IMR-90 (cell line): ENCODE measurements at regions not wholly inside any gene's neighbourhood (a gene's known extent, or its start where the extent isn't known, plus 50 kb on each side); places are given as distances from the start of the nearest gene placed in this dataset.

ENCODE experiments used
- ATAC-seq: fragments of 200-7000 bp; cut with Tn5 transposase; 2 replicates; pipeline ENCODE4 v1.9.1; 2020; ENCODE audit warnings: low read depth, mild to moderate bottlenecking, moderate library complexity
- BruUV-seq: library from RNA; stranded (reverse); fragments of 400-500 nt; replicated peaks from 2 replicates; lab custom pipeline; 2021; lab: Mats Ljungman, UMichigan
- CTCF ChIA-PET: fragments of 300-600 bp; formaldehyde crosslinking; extraction: SDS; loops from one replicate; lab custom pipeline; 2021; ENCODE audit warnings: antibody characterized with exemption; lab: Yijun Ruan, JAX
- POLR2A ChIA-PET: fragments of 300-600 bp; sonication (Branson Sonifier 250); formaldehyde crosslinking; loops from one replicate; lab custom pipeline; 2022; ENCODE audit warnings: antibody characterized with exemption; ENCODE audit not compliant: unreplicated experiment; lab: Charles Lee
- DNase-seq: peaks from one replicate; pipeline ENCODE4 v3.0.0; 2013
- H2AFZ ChIP-seq: replicated peaks from 2 replicates; pipeline ENCODE3; 2013; ENCODE audit warnings: low read length, mild to moderate bottlenecking; ENCODE audit not compliant: poor library complexity
- H2AK5ac ChIP-seq: 2 replicates; pipeline ENCODE4 v1.6.1; 2013; ENCODE audit warnings: low read depth, low read length, inconsistent platforms
- H2AK9ac ChIP-seq: replicated peaks from 2 replicates; pipeline ENCODE3; 2013; ENCODE audit warnings: mild to moderate bottlenecking, low read depth, low read length, moderate library complexity; ENCODE audit not compliant: poor library complexity
- H2BK120ac ChIP-seq: 2 replicates; pipeline ENCODE4 v1.6.1; 2013; ENCODE audit warnings: low read depth, low read length, inconsistent platforms
- H2BK15ac ChIP-seq: 3 replicates; pipeline ENCODE4 v1.6.1; 2013; ENCODE audit warnings: low read depth, low read length, inconsistent platforms
- H2BK20ac ChIP-seq: 2 replicates; pipeline ENCODE4 v1.6.1; 2013; ENCODE audit warnings: low read depth, mild to moderate bottlenecking, inconsistent platforms, low read length, moderate library complexity
- H2BK5ac ChIP-seq: 2 replicates; pipeline ENCODE4 v1.6.1; 2013; ENCODE audit warnings: mild to moderate bottlenecking, low read depth, low read length, inconsistent platforms; ENCODE audit not compliant: poor library complexity, severe bottlenecking
- H3K14ac ChIP-seq: replicated peaks from 2 replicates; pipeline ENCODE4 v1.6.1; 2013; ENCODE audit warnings: low read depth, low read length, inconsistent platforms
- H3K18ac ChIP-seq: 2 replicates; pipeline ENCODE4 v1.6.1; 2013; ENCODE audit warnings: low read depth, low read length, control low read depth
- H3K23ac ChIP-seq: 2 replicates; pipeline ENCODE4 v1.6.1; 2013; ENCODE audit warnings: low read depth, low read length, inconsistent platforms
- H3K27ac ChIP-seq: 2 replicates; pipeline ENCODE4 v1.5.1; 2013; ENCODE audit warnings: mild to moderate bottlenecking, control low read depth, low read length; ENCODE audit not compliant: insufficient read depth
- H3K27me3 ChIP-seq: 2 replicates; pipeline ENCODE4 v1.6.1; 2013; ENCODE audit warnings: low read length; ENCODE audit not compliant: control insufficient read depth, insufficient read depth
- H3K36me3 ChIP-seq: 2 replicates; pipeline ENCODE4 v1.6.1; 2013; ENCODE audit warnings: low read length, mixed read lengths; ENCODE audit not compliant: control insufficient read depth, insufficient read depth
- H3K4ac ChIP-seq: 2 replicates; pipeline ENCODE4 v1.6.1; 2013; ENCODE audit warnings: low read depth, low read length, inconsistent platforms
- H3K4me1 ChIP-seq: 2 replicates; pipeline ENCODE4 v1.6.1; 2013; ENCODE audit warnings: low read length, mixed read lengths; ENCODE audit not compliant: control insufficient read depth, insufficient read depth
- H3K4me2 ChIP-seq: 2 replicates; pipeline ENCODE4 v1.6.1; 2013; ENCODE audit warnings: low read depth, mild to moderate bottlenecking, control low read depth, low read length, moderate library complexity
- H3K4me3 ChIP-seq: 2 replicates; pipeline ENCODE4 v1.5.1; 2013; ENCODE audit warnings: low read depth, mild to moderate bottlenecking, control low read depth, low read length, moderate library complexity; ENCODE audit not compliant: insufficient read depth
- H3K56ac ChIP-seq: 2 replicates; pipeline ENCODE4 v1.6.1; 2013; ENCODE audit warnings: low read length, inconsistent platforms; ENCODE audit not compliant: insufficient read depth; ENCODE audit errors: extremely low read depth
- H3K79me1 ChIP-seq, 2 experiments: 2 replicates each; pipeline ENCODE4 v1.6.1; 2013; ENCODE audit warnings: low read length in 2 of 2, inconsistent platforms in 1 of 2, low read depth in 1 of 2
- H3K9ac ChIP-seq: 2 replicates; pipeline ENCODE4 v1.6.1; 2013; ENCODE audit warnings: low read depth, low read length, control low read depth
- H3K9me1 ChIP-seq: 2 replicates; pipeline ENCODE4 v1.6.1; 2013; ENCODE audit warnings: low read length, inconsistent platforms; ENCODE audit not compliant: insufficient read depth
- H3K9me3 ChIP-seq: 2 replicates; pipeline ENCODE4 v1.6.1; 2013; ENCODE audit warnings: low read length; ENCODE audit not compliant: control insufficient read depth, insufficient read depth
- H4K20me1 ChIP-seq: 2 replicates; pipeline ENCODE4 v1.6.1; 2013; ENCODE audit warnings: low read length, inconsistent platforms; ENCODE audit not compliant: insufficient read depth
- H4K5ac ChIP-seq: 2 replicates; pipeline ENCODE4 v1.6.1; 2013; ENCODE audit warnings: mild to moderate bottlenecking, low read depth, low read length, control low read depth
- H4K8ac ChIP-seq, 2 experiments: 2 replicates each; pipeline ENCODE4 v1.6.1; 2013; ENCODE audit warnings: low read depth in 2 of 2, low read length in 2 of 2, control low read depth in 1 of 2, inconsistent platforms in 1 of 2
- H4K91ac ChIP-seq: 2 replicates; pipeline ENCODE4 v1.6.1; 2013; ENCODE audit warnings: low read depth, low read length, inconsistent platforms; ENCODE audit not compliant: insufficient read depth
- BHLHE40 ChIP-seq: fragments of 150-350 bp; IDR thresholded peaks from 2 replicates; pipeline ENCODE4 v1.6.1; 2016; ENCODE audit warnings: mild to moderate bottlenecking, low read depth, low read length
- CEBPB ChIP-seq: IDR thresholded peaks from 2 replicates; pipeline ENCODE4 v1.6.1; 2012; ENCODE audit warnings: low read depth, low read length, improper control_type of control experiment
- CHD1 ChIP-seq: IDR thresholded peaks from 2 replicates; pipeline ENCODE4 v1.6.1; 2012; ENCODE audit warnings: low read depth, low read length, improper control_type of control experiment
- FOS ChIP-seq: fragments of 150-350 bp; IDR thresholded peaks from 2 replicates; pipeline ENCODE4 v1.6.1; 2016; ENCODE audit warnings: low read depth, low read length
- MAFK ChIP-seq: IDR thresholded peaks from 2 replicates; pipeline ENCODE4 v1.6.1; 2012; ENCODE audit warnings: low read depth, low read length, improper control_type of control experiment
- MAZ ChIP-seq: IDR thresholded peaks from 2 replicates; pipeline ENCODE4 v1.6.1; 2012; ENCODE audit warnings: low read depth, mild to moderate bottlenecking, low read length, improper control_type of control experiment, moderate library complexity, borderline replicate concordance
- MXI1 ChIP-seq: IDR thresholded peaks from 2 replicates; pipeline ENCODE4 v1.6.1; 2012; ENCODE audit warnings: low read depth, mild to moderate bottlenecking, low read length, moderate library complexity, borderline replicate concordance
- NFE2L2 ChIP-seq: fragments of 150-350 bp; IDR thresholded peaks from 2 replicates; pipeline ENCODE4 v1.6.1; 2016; ENCODE audit warnings: low read depth, mild to moderate bottlenecking, low read length
- POLR2A ChIP-seq: IDR thresholded peaks from 2 replicates; pipeline ENCODE4 v1.6.1; 2012; ENCODE audit warnings: mild to moderate bottlenecking, low read depth, low read length
- RAD21 ChIP-seq: IDR thresholded peaks from 2 replicates; pipeline ENCODE4 v1.6.1; 2012; ENCODE audit warnings: low read length, improper control_type of control experiment
- RCOR1 ChIP-seq: IDR thresholded peaks from 2 replicates; pipeline ENCODE4 v1.6.1; 2012; ENCODE audit warnings: mild to moderate bottlenecking, low read length, improper control_type of control experiment; ENCODE audit not compliant: insufficient replicate concordance
- SMC3 ChIP-seq: fragments of 150-350 bp; IDR thresholded peaks from 2 replicates; pipeline ENCODE4 v1.6.1; 2016; ENCODE audit warnings: low read depth, mild to moderate bottlenecking, antibody characterized with exemption, low read length, moderate library complexity
- WGBS, 2 experiments: methylation state at CpG; one replicate each; pipeline versions ENCODE4 v1.1.5 to v1.1.7; 2013; ENCODE audit warnings: missing lambda C conversion rate in 2 of 2; ENCODE audit not compliant: insufficient read length in 1 of 2; ENCODE audit errors: extremely low coverage in 2 of 2; 5-methylcytosine and 5-hydroxymethylcytosine counted together
- dilution Hi-C: fragments of 300-500 bp; cut with HindIII; formaldehyde crosslinking; loops from one replicate; pipeline ENCODE4 v1.14.3; 2018; ENCODE audit warnings: low sequenced_read_pairs; ENCODE audit not compliant: unreplicated experiment
- in situ Hi-C: fragments of 300-500 bp; cut with MboI; formaldehyde crosslinking; loops from 3 replicates; pipeline ENCODE4 v1.14.3; 2019; ENCODE audit warnings: low sequenced_read_pairs, inconsistent platforms, mixed read lengths
- intact Hi-C: fragments of 100-400 bp; cut with micrococcal nuclease; formaldehyde crosslinking; loops from 2 replicates; pipeline ENCODE4 v1.10.0; 2022
- TF ChIP-seq, protein P1 (sequence below): fragments of 150-350 bp; IDR thresholded peaks from 2 replicates; pipeline ENCODE4 v1.6.1; 2016; ENCODE audit warnings: low read depth, mild to moderate bottlenecking, low read length, moderate library complexity, borderline replicate concordance
- TF ChIP-seq, protein P2 (sequence below): conservative IDR thresholded peaks from 2 replicates; pipeline ENCODE4 v1.5.1; 2012; ENCODE audit warnings: mild to moderate bottlenecking, low read depth, low read length, improper control_type of control experiment
- TF ChIP-seq, protein P3 (sequence below): fragments of 150-350 bp; IDR thresholded peaks from 2 replicates; pipeline ENCODE4 v1.6.1; 2017; ENCODE audit warnings: mild to moderate bottlenecking, antibody characterized with exemption, low read length, low read depth

DNA sequence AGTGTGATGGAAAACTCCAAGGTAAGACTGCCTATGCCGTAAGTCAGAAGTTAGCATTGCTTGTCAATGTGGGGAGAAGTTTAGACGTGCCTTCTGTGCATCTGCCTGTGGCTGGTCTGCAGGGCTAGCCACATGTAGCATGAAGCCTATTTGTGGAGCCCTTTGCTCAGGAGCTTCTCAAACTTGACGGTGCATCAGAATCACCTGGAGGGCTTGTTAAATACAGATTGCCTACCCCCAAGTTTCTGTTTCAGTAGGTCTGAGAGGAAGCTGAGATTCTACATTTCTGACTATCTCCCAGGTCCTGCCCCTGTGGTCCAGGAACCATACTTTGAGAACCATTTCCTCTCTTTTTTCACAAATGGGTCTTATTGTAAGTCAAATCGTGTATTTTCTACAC is 292.1 kb upstream of the TPM1 start:
- in situ Hi-C loops, result no loop called here
- BruUV-seq, result no TSS peak

More for the DNA sequence above, 292.1 kb upstream of the TPM1 start:
- H3K56ac ChIP-seq, result no peak overlapping the region
- H3K23ac ChIP-seq, result no peak overlapping the region
- no peak overlapping the region for H2AK5ac ChIP-seq
- H3K27me3 ChIP-seq, result no peaks in the 10 kb centered on the region
- TF ChIP-seq RAD21, result no peak
- no peak for TF ChIP-seq MAZ
- no peak for TF ChIP-seq MXI1
- TF ChIP-seq, protein P1, sequence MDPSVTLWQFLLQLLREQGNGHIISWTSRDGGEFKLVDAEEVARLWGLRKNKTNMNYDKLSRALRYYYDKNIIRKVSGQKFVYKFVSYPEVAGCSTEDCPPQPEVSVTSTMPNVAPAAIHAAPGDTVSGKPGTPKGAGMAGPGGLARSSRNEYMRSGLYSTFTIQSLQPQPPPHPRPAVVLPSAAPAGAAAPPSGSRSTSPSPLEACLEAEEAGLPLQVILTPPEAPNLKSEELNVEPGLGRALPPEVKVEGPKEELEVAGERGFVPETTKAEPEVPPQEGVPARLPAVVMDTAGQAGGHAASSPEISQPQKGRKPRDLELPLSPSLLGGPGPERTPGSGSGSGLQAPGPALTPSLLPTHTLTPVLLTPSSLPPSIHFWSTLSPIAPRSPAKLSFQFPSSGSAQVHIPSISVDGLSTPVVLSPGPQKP, result no peak
- TF ChIP-seq RCOR1, result no peak
- no peak for TF ChIP-seq POLR2A
- TF ChIP-seq MAFK, result no peak
- no peak for TF ChIP-seq CEBPB
- no peak for TF ChIP-seq BHLHE40
- TF ChIP-seq FOS, result no peak
- TF ChIP-seq SMC3, result no peak
- TF ChIP-seq, protein P2, sequence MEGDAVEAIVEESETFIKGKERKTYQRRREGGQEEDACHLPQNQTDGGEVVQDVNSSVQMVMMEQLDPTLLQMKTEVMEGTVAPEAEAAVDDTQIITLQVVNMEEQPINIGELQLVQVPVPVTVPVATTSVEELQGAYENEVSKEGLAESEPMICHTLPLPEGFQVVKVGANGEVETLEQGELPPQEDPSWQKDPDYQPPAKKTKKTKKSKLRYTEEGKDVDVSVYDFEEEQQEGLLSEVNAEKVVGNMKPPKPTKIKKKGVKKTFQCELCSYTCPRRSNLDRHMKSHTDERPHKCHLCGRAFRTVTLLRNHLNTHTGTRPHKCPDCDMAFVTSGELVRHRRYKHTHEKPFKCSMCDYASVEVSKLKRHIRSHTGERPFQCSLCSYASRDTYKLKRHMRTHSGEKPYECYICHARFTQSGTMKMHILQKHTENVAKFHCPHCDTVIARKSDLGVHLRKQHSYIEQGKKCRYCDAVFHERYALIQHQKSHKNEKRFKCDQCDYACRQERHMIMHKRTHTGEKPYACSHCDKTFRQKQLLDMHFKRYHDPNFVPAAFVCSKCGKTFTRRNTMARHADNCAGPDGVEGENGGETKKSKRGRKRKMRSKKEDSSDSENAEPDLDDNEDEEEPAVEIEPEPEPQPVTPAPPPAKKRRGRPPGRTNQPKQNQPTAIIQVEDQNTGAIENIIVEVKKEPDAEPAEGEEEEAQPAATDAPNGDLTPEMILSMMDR, result no peak
- TF ChIP-seq, protein P3, sequence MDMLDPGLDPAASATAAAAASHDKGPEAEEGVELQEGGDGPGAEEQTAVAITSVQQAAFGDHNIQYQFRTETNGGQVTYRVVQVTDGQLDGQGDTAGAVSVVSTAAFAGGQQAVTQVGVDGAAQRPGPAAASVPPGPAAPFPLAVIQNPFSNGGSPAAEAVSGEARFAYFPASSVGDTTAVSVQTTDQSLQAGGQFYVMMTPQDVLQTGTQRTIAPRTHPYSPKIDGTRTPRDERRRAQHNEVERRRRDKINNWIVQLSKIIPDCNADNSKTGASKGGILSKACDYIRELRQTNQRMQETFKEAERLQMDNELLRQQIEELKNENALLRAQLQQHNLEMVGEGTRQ, result no peak
- TF ChIP-seq CHD1, result no peak
- TF ChIP-seq NFE2L2, result no peak
- no CpG with 5 or more reads among the region's 4 CpGs for WGBS, 2 experiments
- no peak for DNase-seq
- dilution Hi-C loops (no loop called here), intact Hi-C loops (no loop called here)
- H3K18ac ChIP-seq, result no peak overlapping the region
- no peak for ATAC-seq
- H3K4me1 ChIP-seq, result peaks cover 5% of the 10 kb centered on the region
- H4K91ac ChIP-seq, result no peak overlapping the region
- H3K9me3 ChIP-seq, result no peaks in the 10 kb centered on the region
- H3K9ac ChIP-seq, result no peak overlapping the region
- no peak overlapping the region for H2BK20ac ChIP-seq
- no peak overlapping the region for H3K4me3 ChIP-seq
- peaks cover 4% of the 10 kb centered on the region; the same call in 1 of the 2 replicates for H3K36me3 ChIP-seq
- H2BK120ac ChIP-seq, result no peak overlapping the region
- no peak overlapping the region for H3K27ac ChIP-seq
- ChIA-PET POLR2A (no interaction called here), CTCF (no interaction called here)
- H3K4me2 ChIP-seq, result no peak overlapping the region
- H2BK15ac ChIP-seq, result no peak overlapping the region
- no peak overlapping the region for H2AFZ ChIP-seq
- no peaks in the 10 kb centered on the region for H4K20me1 ChIP-seq
- no peak overlapping the region for H3K4ac ChIP-seq
- no peak overlapping the region for H3K14ac ChIP-seq
- H3K9me1 ChIP-seq, result no peaks in the 10 kb centered on the region
- no peak overlapping the region for H2AK9ac ChIP-seq
- no peak overlapping the region for H4K8ac ChIP-seq
- no peak overlapping the region for H4K5ac ChIP-seq
- no peaks in the 10 kb centered on the region for H3K79me1 ChIP-seq
- no peak overlapping the region for H2BK5ac ChIP-seq
